Activated T-helper 2 cell treated with anti-CD3 and anti-CD28 coated beads, Interferon-gamma antibody, Interleukin-2, Interleukin-4, amounts not matched to agents 10 μg/mL and 5 μg/mL and 100 μg/mL, durations not matched to agents 14 hours and 24 hours and 36 hours (primary cell): ENCODE measurements at regions not wholly inside any gene's neighbourhood (a gene's known extent, or its start where the extent isn't known, plus 50 kb on each side); places are given as distances from the start of the nearest gene placed in this dataset.
"Not testable (repeated sequence)": the region's sequence is repeated elsewhere in the genome, so short reads cannot be mapped to it uniquely, and the experiment has no call there.

Experiments used
- DNase-seq: peaks from one replicate; pipeline ENCODE4 v3.0.0; 2021; ENCODE audit warnings: low spot score
- H3K27ac Mint-ChIP-seq: one replicate; pipeline ENCODE4 v1.8.0; 2021; ENCODE audit warnings: mixed read lengths
- H3K27me3 Mint-ChIP-seq: one replicate; pipeline ENCODE4 v1.8.0; 2021; ENCODE audit warnings: low read depth, mixed read lengths
- H3K36me3 Mint-ChIP-seq: one replicate; pipeline ENCODE4 v1.8.0; 2021; ENCODE audit warnings: low read depth, mixed read lengths
- H3K4me1 Mint-ChIP-seq: one replicate; pipeline ENCODE4 v1.8.0; 2021; ENCODE audit warnings: low read depth, mixed read lengths
- H3K4me3 Mint-ChIP-seq: one replicate; pipeline ENCODE4 v1.8.0; 2021; ENCODE audit warnings: low read depth, mild to moderate bottlenecking, moderate library complexity, mixed read lengths
- H3K9me3 Mint-ChIP-seq: one replicate; pipeline ENCODE4 v1.8.0; 2021; ENCODE audit warnings: mixed read lengths
- intact Hi-C: fragments of 100-400 bp; cut with micrococcal nuclease; formaldehyde crosslinking; loops from one replicate; pipeline ENCODE4 v1.15.1; 2023

DNA sequence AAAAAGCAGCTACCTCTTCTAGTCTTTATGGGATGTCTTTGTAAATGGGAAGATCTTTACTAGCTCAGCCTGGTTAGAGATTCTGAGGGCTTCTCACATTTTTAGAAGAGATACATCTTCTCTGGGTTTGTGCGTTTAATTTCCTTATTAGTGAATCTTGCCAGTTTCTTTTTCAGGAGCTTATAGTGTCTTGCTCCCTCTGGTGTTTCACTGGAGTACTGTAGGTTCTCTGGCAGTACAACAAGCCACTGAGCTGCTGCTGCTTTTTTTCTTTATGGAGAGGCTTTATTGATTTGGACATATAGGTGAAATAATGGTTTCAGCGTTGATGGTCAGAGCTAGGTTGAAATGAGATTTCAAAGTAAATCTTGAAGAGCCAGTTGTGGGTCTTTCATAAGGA is 82.9 kb downstream of the LAS1L start:
- Mint-ChIP-seq H3K9me3 (no peaks in the 10 kb centered on the region), H3K4me3 (no peak overlapping the region), H3K4me1 (no peaks in the 10 kb centered on the region), H3K27ac (no peak overlapping the region), H3K36me3 (no peaks in the 10 kb centered on the region), H3K27me3 (no peaks in the 10 kb centered on the region)
- no peak for DNase-seq
- intact Hi-C loops = loop anchor here (5.0 kb wide), 1 partner anchor 554 kb away; no protein-coding TSS in a partner anchor

DNA sequence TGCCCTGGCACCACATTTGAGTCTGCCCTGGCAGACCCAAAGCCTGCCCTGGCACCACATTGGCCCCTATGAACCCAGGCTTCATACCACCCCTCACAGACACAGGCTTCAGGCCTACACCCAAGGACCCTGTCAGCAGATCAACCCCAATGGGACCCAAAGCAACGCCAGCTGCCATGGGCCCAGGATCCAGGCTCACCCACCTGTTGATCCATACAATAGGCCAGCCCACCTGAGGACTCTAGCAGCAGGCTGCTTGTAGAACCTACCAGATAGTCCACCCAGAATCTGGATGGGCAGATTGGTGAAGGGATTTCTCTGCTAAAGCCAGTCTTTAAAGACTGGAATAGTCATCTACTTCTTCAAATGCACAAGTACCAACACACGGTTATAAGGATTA is 114.4 kb downstream of the LAS1L start:
- no peak overlapping the region for H3K4me3 Mint-ChIP-seq

DNA sequence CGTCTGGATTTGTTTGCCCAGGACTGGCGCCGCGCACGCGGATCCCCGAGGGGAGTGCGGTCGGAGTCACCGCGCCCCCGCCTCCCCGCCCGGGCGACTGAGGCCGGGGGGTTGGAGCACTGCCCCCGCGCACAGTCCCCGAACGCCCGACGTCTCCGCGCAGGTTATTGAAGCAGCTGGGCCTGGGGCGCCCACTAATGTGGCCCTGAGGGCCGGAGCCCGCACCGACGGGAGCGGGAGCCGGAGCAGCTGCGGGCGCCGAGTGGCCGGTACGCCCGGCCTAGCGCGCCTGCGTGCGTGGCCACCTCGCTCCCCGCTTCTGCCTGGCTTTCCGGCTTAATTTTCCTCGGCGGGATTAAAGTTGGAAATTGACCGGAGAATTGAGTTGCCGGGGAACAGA is 126.9 kb downstream of the LAS1L start:
- DNase-seq, H3K9me3 Mint-ChIP-seq, intact Hi-C loops, H3K27ac Mint-ChIP-seq, H3K4me1 Mint-ChIP-seq, H3K36me3 Mint-ChIP-seq, H3K4me3 Mint-ChIP-seq: not testable (repeated sequence)
- peaks cover 27% of the 10 kb centered on the region for H3K27me3 Mint-ChIP-seq

More for the DNA sequence above, 114.4 kb downstream of the LAS1L start:
- no peaks in the 10 kb centered on the region for H3K27me3 Mint-ChIP-seq
- no peaks in the 10 kb centered on the region for H3K9me3 Mint-ChIP-seq
- no peaks in the 10 kb centered on the region for H3K4me1 Mint-ChIP-seq
- no peak for DNase-seq
- no peak overlapping the region for H3K27ac Mint-ChIP-seq
- intact Hi-C loops = no loop called here
- H3K36me3 Mint-ChIP-seq = no peaks in the 10 kb centered on the region

DNA sequence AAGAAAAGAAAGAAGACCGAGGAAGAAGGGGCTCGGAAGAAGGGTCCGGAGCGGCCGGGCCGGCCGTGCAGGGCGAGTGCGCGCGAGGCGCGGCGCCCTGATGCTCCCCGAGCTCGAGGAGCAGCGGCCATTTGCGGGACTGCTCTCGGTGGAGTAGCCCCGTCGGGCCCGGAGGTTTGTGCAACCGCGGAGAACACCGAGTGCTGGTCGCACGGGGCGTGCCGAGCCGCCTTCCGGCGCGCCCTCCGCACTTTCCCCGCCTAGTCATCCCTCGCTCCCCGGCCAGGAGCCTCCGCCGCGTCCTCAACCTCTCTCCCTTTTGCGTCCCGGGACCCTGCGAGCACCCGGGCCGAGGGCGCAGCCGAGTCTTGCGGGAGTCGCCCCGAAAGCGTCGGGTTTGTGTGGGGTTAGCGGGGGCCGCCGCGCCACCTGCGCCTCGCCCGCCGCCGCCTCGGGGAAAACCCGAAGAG is 127.4 kb downstream of the LAS1L start:
- Mint-ChIP-seq H3K4me1 (no peaks in the 10 kb centered on the region), H3K27ac (no peak overlapping the region), H3K4me3 (peak overlapping the region; percentile 70), H3K36me3 (no peaks in the 10 kb centered on the region), H3K27me3 (peaks cover 27% of the 10 kb centered on the region), H3K9me3 (no peaks in the 10 kb centered on the region)
- intact Hi-C loops = no loop called here
- DNase-seq = no peak

DNA sequence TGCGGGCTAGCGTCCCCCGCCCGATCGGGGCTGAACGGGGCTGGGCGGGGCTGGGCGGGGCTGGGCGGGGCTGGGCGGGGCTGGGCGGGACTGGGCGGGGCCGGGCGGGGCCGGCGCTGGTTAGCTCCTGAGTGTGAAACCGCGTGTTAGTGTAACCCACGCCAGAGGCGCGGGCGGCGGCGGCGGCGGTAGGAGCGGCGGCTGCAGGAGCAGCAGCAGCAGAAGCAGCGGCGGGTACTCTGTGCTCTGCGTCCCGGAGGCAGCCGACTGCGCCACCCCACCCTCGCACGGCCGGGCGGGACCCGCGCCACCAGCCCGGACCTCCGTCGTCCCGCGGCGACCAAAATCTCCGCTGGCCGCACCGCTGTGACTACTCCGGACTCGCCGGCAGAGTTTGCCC is 128.1 kb downstream of the LAS1L start:
- intact Hi-C loops = no loop called here
- Mint-ChIP-seq H3K27me3 (peaks cover 27% of the 10 kb centered on the region), H3K36me3 (no peaks in the 10 kb centered on the region), H3K27ac (no peak overlapping the region), H3K4me3 (peak overlapping the region; percentile 70), H3K4me1 (no peaks in the 10 kb centered on the region), H3K9me3 (no peaks in the 10 kb centered on the region)
- DNase-seq = peak; percentile 10

DNA sequence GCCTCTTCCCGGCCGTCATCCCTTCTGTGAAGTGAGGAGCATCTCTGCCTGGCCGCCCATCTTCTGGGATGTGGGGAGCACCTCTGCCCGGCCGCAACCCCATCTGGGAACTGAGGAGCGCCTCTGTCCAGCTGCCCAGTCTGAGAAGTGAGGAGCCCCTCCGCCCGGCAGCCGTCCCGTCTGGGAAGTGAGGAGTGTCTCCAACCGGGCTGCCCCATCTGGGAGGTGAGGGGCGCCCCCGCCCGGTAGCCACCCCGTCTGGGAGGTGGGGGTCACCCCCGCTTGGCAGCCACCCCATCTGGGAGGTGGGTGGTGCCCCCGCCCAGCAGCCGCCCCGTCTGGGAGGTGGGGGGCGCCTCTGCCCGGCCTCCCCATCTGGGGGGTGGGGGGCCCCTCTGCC is 142.3 kb downstream of the LAS1L start:
- DNase-seq = no peak
- H3K4me3 Mint-ChIP-seq = no peak overlapping the region
- H3K27me3 Mint-ChIP-seq = no peaks in the 10 kb centered on the region
- no peaks in the 10 kb centered on the region for H3K36me3 Mint-ChIP-seq
- H3K27ac Mint-ChIP-seq = no peak overlapping the region
- no peaks in the 10 kb centered on the region for H3K4me1 Mint-ChIP-seq
- intact Hi-C loops = no loop called here
- peaks cover 15% of the 10 kb centered on the region for H3K9me3 Mint-ChIP-seq

DNA sequence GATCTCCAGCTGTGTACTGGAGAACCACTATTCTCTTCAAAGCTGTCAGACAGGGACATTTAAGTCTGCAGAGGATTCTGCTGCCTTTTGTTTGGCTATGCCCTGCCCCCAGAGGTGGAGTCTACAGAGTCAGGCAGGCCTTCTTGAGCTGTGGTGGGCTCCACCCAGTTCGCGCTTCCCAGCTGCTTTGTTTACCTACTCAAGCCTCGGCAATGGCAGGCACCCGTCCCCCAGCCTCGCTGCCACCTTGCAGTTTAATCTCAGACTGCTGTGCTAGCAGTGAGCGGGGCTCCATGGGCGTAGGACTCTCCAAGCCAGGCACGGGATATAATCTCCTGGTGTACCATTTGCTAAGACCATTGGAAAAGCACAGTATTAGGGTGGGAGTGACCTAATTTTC is 145.5 kb downstream of the LAS1L start:
- H3K4me3 Mint-ChIP-seq, H3K27ac Mint-ChIP-seq, H3K36me3 Mint-ChIP-seq, H3K4me1 Mint-ChIP-seq, DNase-seq, H3K27me3 Mint-ChIP-seq, intact Hi-C loops: not testable (repeated sequence)
- peaks cover 12% of the 10 kb centered on the region for H3K9me3 Mint-ChIP-seq
